ENCODE measurements at regions not wholly inside any gene's neighbourhood (a gene's known extent, or its start where the extent isn't known, plus 50 kb on each side); places are given as distances from the start of the nearest gene placed in this dataset.

GRCh38 chr17:72236980-72237633 lies 116.3 kb downstream of the SOX9 start (continued):
- TF ChIP-seq, protein P1, sequence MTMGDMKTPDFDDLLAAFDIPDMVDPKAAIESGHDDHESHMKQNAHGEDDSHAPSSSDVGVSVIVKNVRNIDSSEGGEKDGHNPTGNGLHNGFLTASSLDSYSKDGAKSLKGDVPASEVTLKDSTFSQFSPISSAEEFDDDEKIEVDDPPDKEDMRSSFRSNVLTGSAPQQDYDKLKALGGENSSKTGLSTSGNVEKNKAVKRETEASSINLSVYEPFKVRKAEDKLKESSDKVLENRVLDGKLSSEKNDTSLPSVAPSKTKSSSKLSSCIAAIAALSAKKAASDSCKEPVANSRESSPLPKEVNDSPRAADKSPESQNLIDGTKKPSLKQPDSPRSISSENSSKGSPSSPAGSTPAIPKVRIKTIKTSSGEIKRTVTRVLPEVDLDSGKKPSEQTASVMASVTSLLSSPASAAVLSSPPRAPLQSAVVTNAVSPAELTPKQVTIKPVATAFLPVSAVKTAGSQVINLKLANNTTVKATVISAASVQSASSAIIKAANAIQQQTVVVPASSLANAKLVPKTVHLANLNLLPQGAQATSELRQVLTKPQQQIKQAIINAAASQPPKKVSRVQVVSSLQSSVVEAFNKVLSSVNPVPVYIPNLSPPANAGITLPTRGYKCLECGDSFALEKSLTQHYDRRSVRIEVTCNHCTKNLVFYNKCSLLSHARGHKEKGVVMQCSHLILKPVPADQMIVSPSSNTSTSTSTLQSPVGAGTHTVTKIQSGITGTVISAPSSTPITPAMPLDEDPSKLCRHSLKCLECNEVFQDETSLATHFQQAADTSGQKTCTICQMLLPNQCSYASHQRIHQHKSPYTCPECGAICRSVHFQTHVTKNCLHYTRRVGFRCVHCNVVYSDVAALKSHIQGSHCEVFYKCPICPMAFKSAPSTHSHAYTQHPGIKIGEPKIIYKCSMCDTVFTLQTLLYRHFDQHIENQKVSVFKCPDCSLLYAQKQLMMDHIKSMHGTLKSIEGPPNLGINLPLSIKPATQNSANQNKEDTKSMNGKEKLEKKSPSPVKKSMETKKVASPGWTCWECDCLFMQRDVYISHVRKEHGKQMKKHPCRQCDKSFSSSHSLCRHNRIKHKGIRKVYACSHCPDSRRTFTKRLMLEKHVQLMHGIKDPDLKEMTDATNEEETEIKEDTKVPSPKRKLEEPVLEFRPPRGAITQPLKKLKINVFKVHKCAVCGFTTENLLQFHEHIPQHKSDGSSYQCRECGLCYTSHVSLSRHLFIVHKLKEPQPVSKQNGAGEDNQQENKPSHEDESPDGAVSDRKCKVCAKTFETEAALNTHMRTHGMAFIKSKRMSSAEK (CRISPR knock-in tag; IDR thresholded peaks at IDR 0.05; ENCODE audit: borderline replicate concordance) = no peak
- TF ChIP-seq, protein P2, sequence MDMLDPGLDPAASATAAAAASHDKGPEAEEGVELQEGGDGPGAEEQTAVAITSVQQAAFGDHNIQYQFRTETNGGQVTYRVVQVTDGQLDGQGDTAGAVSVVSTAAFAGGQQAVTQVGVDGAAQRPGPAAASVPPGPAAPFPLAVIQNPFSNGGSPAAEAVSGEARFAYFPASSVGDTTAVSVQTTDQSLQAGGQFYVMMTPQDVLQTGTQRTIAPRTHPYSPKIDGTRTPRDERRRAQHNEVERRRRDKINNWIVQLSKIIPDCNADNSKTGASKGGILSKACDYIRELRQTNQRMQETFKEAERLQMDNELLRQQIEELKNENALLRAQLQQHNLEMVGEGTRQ (CRISPR knock-in tag; IDR thresholded peaks at IDR 0.05) = no peak
- TF ChIP-seq PRRX2 (CRISPR knock-in tag; IDR thresholded peaks at IDR 0.05) = no peak
- no peak for TF ChIP-seq PRDM15 (CRISPR knock-in tag; IDR thresholded peaks at IDR 0.05)

GRCh38 chr17:72238157-72238673 lies 117.4 kb downstream of the SOX9 start:
- H3K9me3 Mint-ChIP-seq = peaks cover 16% of the 10 kb centered on the region
- ChIA-PET POLR2A (no interaction called here), CTCF (no interaction called here)
- no peaks in the 10 kb centered on the region for H3K36me3 Mint-ChIP-seq
- ATAC-seq = no peak
- no peak overlapping the region for H3K27ac Mint-ChIP-seq
- H3K4me1 Mint-ChIP-seq = peaks cover 43% of the 10 kb centered on the region
- H3K27me3 Mint-ChIP-seq (ENCODE audit: low read depth) = peaks cover 6% of the 10 kb centered on the region
- TF ChIP-seq RORB (CRISPR knock-in tag; IDR thresholded peaks at IDR 0.05) = no peak
- no peak for TF ChIP-seq ATF1 (CRISPR knock-in tag; IDR thresholded peaks at IDR 0.05)
- TF ChIP-seq, protein P3, sequence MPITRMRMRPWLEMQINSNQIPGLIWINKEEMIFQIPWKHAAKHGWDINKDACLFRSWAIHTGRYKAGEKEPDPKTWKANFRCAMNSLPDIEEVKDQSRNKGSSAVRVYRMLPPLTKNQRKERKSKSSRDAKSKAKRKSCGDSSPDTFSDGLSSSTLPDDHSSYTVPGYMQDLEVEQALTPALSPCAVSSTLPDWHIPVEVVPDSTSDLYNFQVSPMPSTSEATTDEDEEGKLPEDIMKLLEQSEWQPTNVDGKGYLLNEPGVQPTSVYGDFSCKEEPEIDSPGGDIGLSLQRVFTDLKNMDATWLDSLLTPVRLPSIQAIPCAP (CRISPR knock-in tag; IDR thresholded peaks at IDR 0.05) = no peak
- TF ChIP-seq, protein P4, sequence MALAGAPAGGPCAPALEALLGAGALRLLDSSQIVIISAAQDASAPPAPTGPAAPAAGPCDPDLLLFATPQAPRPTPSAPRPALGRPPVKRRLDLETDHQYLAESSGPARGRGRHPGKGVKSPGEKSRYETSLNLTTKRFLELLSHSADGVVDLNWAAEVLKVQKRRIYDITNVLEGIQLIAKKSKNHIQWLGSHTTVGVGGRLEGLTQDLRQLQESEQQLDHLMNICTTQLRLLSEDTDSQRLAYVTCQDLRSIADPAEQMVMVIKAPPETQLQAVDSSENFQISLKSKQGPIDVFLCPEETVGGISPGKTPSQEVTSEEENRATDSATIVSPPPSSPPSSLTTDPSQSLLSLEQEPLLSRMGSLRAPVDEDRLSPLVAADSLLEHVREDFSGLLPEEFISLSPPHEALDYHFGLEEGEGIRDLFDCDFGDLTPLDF (CRISPR knock-in tag; IDR thresholded peaks at IDR 0.05) = no peak
- TF ChIP-seq JAZF1 (CRISPR knock-in tag; IDR thresholded peaks at IDR 0.05) = no peak
- no peak for TF ChIP-seq FOXJ3 (CRISPR knock-in tag; IDR thresholded peaks at IDR 0.05; ENCODE audit: borderline replicate concordance)
- no peak for TF ChIP-seq PREB (CRISPR knock-in tag; IDR thresholded peaks at IDR 0.05; ENCODE audit: borderline replicate concordance)
- TF ChIP-seq NFE2L1 (CRISPR knock-in tag; IDR thresholded peaks at IDR 0.05) = no peak
- no peak overlapping the region for H3K4me3 Mint-ChIP-seq
- DNase-seq (ENCODE audit: low spot score) = no peak

All from WTC11 (cell line).